H1 (cell line): ENCODE measurements at regions not wholly inside any gene's neighbourhood (a gene's known extent, or its start where the extent isn't known, plus 50 kb on each side); places are given as distances from the start of the nearest gene placed in this dataset.

ENCODE experiments used
- CTCF ChIA-PET: fragments of 300-600 bp; sonication (Branson Sonifier 250); formaldehyde crosslinking; loops from one replicate; lab custom pipeline; 2021; ENCODE audit not compliant: partially characterized antibody; lab: Charles Lee
- POLR2A ChIA-PET: fragments of 300-600 bp; sonication (Branson Sonifier 250); formaldehyde crosslinking; loops from one replicate; lab custom pipeline; 2021; ENCODE audit warnings: inconsistent platforms; ENCODE audit not compliant: partially characterized antibody; lab: Charles Lee
- DNase-seq, 2 experiments: peaks; one replicate each; pipeline versions ENCODE4 v3.0.0 to v3.0.0-alpha.2; 2010 to 2022; ENCODE audit warnings: low spot score in 2 of 2, low read depth in 1 of 2, mixed read lengths in 1 of 2
- FAIRE-seq: peaks from 2 replicates; lab custom pipeline; 2011; peaks lifted over from hg19 to GRCh38; lab: Jason Lieb, UNC
- H2AFZ ChIP-seq: 2 replicates; pipeline ENCODE4 v1.8.1; 2012; ENCODE audit warnings: low read length, inconsistent platforms
- H2AK5ac ChIP-seq: 2 replicates; pipeline ENCODE4 v1.6.1; 2013; ENCODE audit warnings: low read depth, low read length
- H2BK120ac ChIP-seq: replicated peaks from 2 replicates; pipeline ENCODE3; 2013; ENCODE audit warnings: low read depth, low read length, inconsistent platforms
- H2BK12ac ChIP-seq: 2 replicates; pipeline ENCODE4 v1.6.1; 2013; ENCODE audit warnings: low read depth, low read length
- H2BK15ac ChIP-seq: 2 replicates; pipeline ENCODE4 v1.6.1; 2013; ENCODE audit warnings: low read length
- H2BK20ac ChIP-seq: 2 replicates; pipeline ENCODE4 v1.6.1; 2013; ENCODE audit warnings: low read length
- H2BK5ac ChIP-seq: 2 replicates; pipeline ENCODE4 v1.6.1; 2013; ENCODE audit warnings: low read depth, low read length
- H3K14ac ChIP-seq: 2 replicates; pipeline ENCODE4 v1.6.1; 2013; ENCODE audit warnings: inconsistent platforms; ENCODE audit not compliant: insufficient read length
- H3K18ac ChIP-seq: 2 replicates; pipeline ENCODE4 v1.6.1; 2013; ENCODE audit warnings: low read length; ENCODE audit errors: extremely low read depth
- H3K23ac ChIP-seq: 2 replicates; pipeline ENCODE4 v1.6.1; 2013; ENCODE audit warnings: inconsistent platforms; ENCODE audit not compliant: insufficient read length
- H3K23me2 ChIP-seq: 2 replicates; pipeline ENCODE4 v1.6.1; 2013; ENCODE audit warnings: low read depth, low read length
- H3K27ac ChIP-seq: 2 replicates; pipeline ENCODE4 v1.6.1; 2011; ENCODE audit warnings: low read depth, low read length, inconsistent platforms
- H3K27me3 ChIP-seq, 4 experiments: replicated peaks in 1 of 4; 1 replicate in 1 of 4; 2 replicates in 3 of 4; pipeline versions ENCODE4 v1.6.1 to v1.8.1; 2011 to 2013; ENCODE audit warnings: low read length in 3 of 4, mild to moderate bottlenecking in 3 of 4, inconsistent platforms in 2 of 4, mixed read lengths in 2 of 4, moderate library complexity in 1 of 4; ENCODE audit not compliant: control insufficient read depth in 3 of 4, insufficient read depth in 3 of 4; ENCODE audit errors: extremely low read depth in 1 of 4
- H3K36me3 ChIP-seq, 4 experiments: 2 replicates each; pipeline versions ENCODE4 v1.6.1 to v1.8.1; 2011 to 2013; ENCODE audit warnings: mild to moderate bottlenecking in 4 of 4, low read length in 3 of 4, moderate library complexity in 2 of 4, control low read depth in 1 of 4, inconsistent platforms in 1 of 4; ENCODE audit not compliant: insufficient read depth in 4 of 4, control insufficient read depth in 2 of 4
- H3K4ac ChIP-seq: replicated peaks from 2 replicates; pipeline ENCODE3; 2013; ENCODE audit warnings: low read length, low read depth, mixed read lengths, inconsistent platforms; ENCODE audit not compliant: insufficient read length
- H3K4me1 ChIP-seq, 4 experiments: replicated peaks in 1 of 4; 1 replicate in 1 of 4; 2 replicates in 3 of 4; pipeline versions ENCODE4 v1.6.1 to v1.8.1; 2011 to 2013; ENCODE audit warnings: low read length in 3 of 4, inconsistent platforms in 2 of 4, mixed read lengths in 1 of 4; ENCODE audit not compliant: insufficient read depth in 4 of 4, control insufficient read depth in 3 of 4
- H3K4me2 ChIP-seq, 2 experiments: 2 replicates each; pipeline versions ENCODE4 v1.6.1 to v1.8.1; 2011 to 2013; ENCODE audit warnings: low read depth in 2 of 2, low read length in 2 of 2, control low read depth in 1 of 2, inconsistent platforms in 1 of 2, mild to moderate bottlenecking in 1 of 2; ENCODE audit not compliant: insufficient read depth in 1 of 2
- H3K4me3 ChIP-seq, 4 experiments: fragments of 200-600, 300-600 bp in 1 of 4; sonication (generic), shearing (Covaris generic), sonication (Bioruptor Twin) in 1 of 4; 2 replicates each; pipeline versions ENCODE4 v1.5.1 to v1.8.1; 2011 to 2016; ENCODE audit warnings: low read length in 4 of 4, low read depth in 3 of 4, control low read depth in 2 of 4, inconsistent platforms in 2 of 4, mild to moderate bottlenecking in 2 of 4, mixed read lengths in 1 of 4, moderate library complexity in 1 of 4; ENCODE audit not compliant: insufficient read depth in 2 of 4; ENCODE audit errors: extremely low read depth in 1 of 4
- H3K56ac ChIP-seq: replicated peaks from 2 replicates; pipeline ENCODE3; 2013; ENCODE audit warnings: low read depth, mild to moderate bottlenecking, mixed read lengths, low read length, inconsistent platforms; ENCODE audit not compliant: insufficient read length
- H3K79me1 ChIP-seq: 2 replicates; pipeline ENCODE4 v1.6.1; 2013; ENCODE audit warnings: low read depth, low read length, control low read depth
- H3K79me2 ChIP-seq, 2 experiments: 2 replicates each; pipeline versions ENCODE4 v1.6.1 to v1.8.1; 2012 to 2013; ENCODE audit warnings: low read length in 2 of 2, mild to moderate bottlenecking in 2 of 2, inconsistent platforms in 1 of 2; ENCODE audit not compliant: insufficient read depth in 2 of 2, control insufficient read depth in 1 of 2
- H3K9ac ChIP-seq, 4 experiments: replicated peaks in 1 of 4; 1 replicate in 1 of 4; 2 replicates in 3 of 4; pipeline versions ENCODE4 v1.6.1 to v1.8.1; 2011 to 2013; ENCODE audit warnings: low read depth in 3 of 4, low read length in 3 of 4, control low read depth in 2 of 4, mild to moderate bottlenecking in 2 of 4, moderate library complexity in 2 of 4, inconsistent platforms in 1 of 4; ENCODE audit errors: extremely low read depth in 1 of 4
- H3K9me3 ChIP-seq, 2 experiments: 2 replicates each; pipeline versions ENCODE4 v1.6.1 to v1.8.1; 2012 to 2013; ENCODE audit warnings: mild to moderate bottlenecking in 2 of 2, moderate library complexity in 2 of 2, control low read depth in 1 of 2, inconsistent platforms in 1 of 2, low read depth in 1 of 2, low read length in 1 of 2, mixed read lengths in 1 of 2; ENCODE audit not compliant: insufficient read depth in 2 of 2
- H4K20me1 ChIP-seq, 2 experiments: replicated peaks in 1 of 2; 2 replicates each; pipeline versions ENCODE3 to v1.8.1; 2011 to 2013; ENCODE audit warnings: inconsistent platforms in 2 of 2, low read length in 2 of 2, mild to moderate bottlenecking in 1 of 2; ENCODE audit not compliant: insufficient read depth in 2 of 2, control insufficient read depth in 1 of 2
- H4K5ac ChIP-seq: 2 replicates; pipeline ENCODE4 v1.6.1; 2013; ENCODE audit warnings: low read length, low read depth, mixed read lengths, inconsistent platforms; ENCODE audit not compliant: insufficient read length
- H4K8ac ChIP-seq: 2 replicates; pipeline ENCODE4 v1.8.0; 2013; ENCODE audit warnings: mild to moderate bottlenecking, moderate library complexity, low read length, inconsistent platforms; ENCODE audit not compliant: insufficient read depth; ENCODE audit errors: extremely low read depth
- H4K91ac ChIP-seq: replicated peaks from 2 replicates; pipeline ENCODE3; 2013; ENCODE audit warnings: low read length, mixed read lengths, inconsistent platforms; ENCODE audit not compliant: insufficient read length
- EGR1 ChIP-seq: IDR thresholded peaks from 2 replicates; pipeline ENCODE4 v1.6.1; 2011; ENCODE audit warnings: low read depth, low read length, borderline replicate concordance
- WGBS, 2 experiments: shearing (Covaris generic) in 1 of 2; methylation state at CpG; one replicate each; pipeline versions ENCODE4 v1.1.6 to v1.1.7; 2013 to 2015; ENCODE audit warnings: low lambda C conversion rate in 2 of 2, mixed read lengths in 2 of 2, inconsistent platforms in 1 of 2, low coverage in 1 of 2, missing lambda C conversion rate in 1 of 2; ENCODE audit not compliant: insufficient replicate concordance in 2 of 2, insufficient coverage in 1 of 2, insufficient read length in 1 of 2; ENCODE audit errors: extremely low coverage in 1 of 2, missing lambda C conversion rate in 1 of 2; 5-methylcytosine and 5-hydroxymethylcytosine counted together

GRCh38 chr6:22690446-22690845, 121.1 kb downstream of the HDGFL1 start:
- H3K18ac ChIP-seq: no peak overlapping the region
- WGBS, 2 experiments: 96% methylated on average over 2 of the region's 2 CpGs; no CpG with 5 or more reads in 1 of the 2 experiments
- no peaks in the 10 kb centered on the region for H3K23me2 ChIP-seq
- H2BK5ac ChIP-seq: no peak overlapping the region
- H2BK12ac ChIP-seq: no peak overlapping the region
- H3K27ac ChIP-seq: no peak overlapping the region
- H2BK120ac ChIP-seq: no peak overlapping the region
- no peak overlapping the region for H2AK5ac ChIP-seq
- no peak overlapping the region for H4K5ac ChIP-seq
- no peaks in the 10 kb centered on the region for H3K36me3 ChIP-seq
- no peak overlapping the region for H4K8ac ChIP-seq
- H2AFZ ChIP-seq: no peak overlapping the region
- no peak overlapping the region for H3K4ac ChIP-seq
- no peak for TF ChIP-seq EGR1
- no peaks in the 10 kb centered on the region for H3K4me1 ChIP-seq
- H3K56ac ChIP-seq: no peak overlapping the region
- no peak overlapping the region for H3K4me2 ChIP-seq
- no peaks in the 10 kb centered on the region for H3K79me1 ChIP-seq
- ChIA-PET CTCF (no interaction called here), POLR2A (no interaction called here)
- H3K9me3 ChIP-seq: 0 out of 4 replicates have a peak, but pooled peaks cover 0 to 2% of the 10 kb centered on the region in 2 experiments
- H2BK20ac ChIP-seq: no peak overlapping the region
- DNase-seq (no peak), FAIRE-seq (no peak)
- no peak overlapping the region for H3K14ac ChIP-seq
- H4K91ac ChIP-seq: no peak overlapping the region
- H3K9ac ChIP-seq: no peak overlapping the region
- no peak overlapping the region for H2BK15ac ChIP-seq
- H4K20me1 ChIP-seq: no peaks in the 10 kb centered on the region
- H3K23ac ChIP-seq: no peak overlapping the region
- no peaks in the 10 kb centered on the region for H3K79me2 ChIP-seq
- H3K4me3 ChIP-seq: no peak overlapping the region
- no peaks in the 10 kb centered on the region for H3K27me3 ChIP-seq
